Psoas muscle (tissue), 7 donors: ENCODE measurements at regions not wholly inside any gene's neighbourhood (a gene's known extent, or its start where the extent isn't known, plus 50 kb on each side); places are given as distances from the start of the nearest gene placed in this dataset.

Experiments used
- ATAC-seq, 4 donors: fragments of 200-7000 bp; cut with Tn5 transposase; one replicate each; pipeline ENCODE4 v1.9.1; 2020; ENCODE audit warnings: moderate library complexity in 3 of 4, mild to moderate bottlenecking in 2 of 4
- DNase-seq, 2 donors: peaks; one replicate each; pipeline ENCODE4 v3.0.0-alpha.2; 2020
- H3K27ac ChIP-seq: fragments of 200-600 bp; one replicate; pipeline ENCODE4 v1.8.0; 2022
- H3K27me3 ChIP-seq, 3 donors: fragments of 200-600 bp in 1 of 3; one replicate each; pipeline versions ENCODE4 v1.6.1 to v1.8.0; 2013 to 2022; ENCODE audit warnings: low read length in 2 of 3, mild to moderate bottlenecking in 2 of 3, moderate library complexity in 1 of 3; ENCODE audit not compliant: insufficient read depth in 3 of 3
- H3K36me3 ChIP-seq, 2 donors: fragments of 200-600 bp in 1 of 2; one replicate each; pipeline versions ENCODE4 v1.6.1 to v1.8.0; 2013 to 2022; ENCODE audit warnings: low read depth in 1 of 2, mild to moderate bottlenecking in 1 of 2, moderate library complexity in 1 of 2; ENCODE audit not compliant: insufficient read depth in 1 of 2
- H3K4me1 ChIP-seq: fragments of 200-600 bp; one replicate; pipeline ENCODE4 v1.8.0; 2022
- H3K4me3 ChIP-seq: fragments of 200-600 bp; one replicate; pipeline ENCODE4 v1.8.0; 2022; ENCODE audit warnings: mild to moderate bottlenecking
- H3K9me3 ChIP-seq: fragments of 200-600 bp; one replicate; pipeline ENCODE4 v1.8.0; 2022
- CTCF ChIP-seq: fragments of 200-600 bp; IDR thresholded peaks from one replicate; pipeline ENCODE4 v1.8.0; 2022; ENCODE audit warnings: antibody characterized with exemption
- WGBS, 3 donors: extraction: QIAGEN DNeasy Blood & Tissue Kit; methylation state at CpG; one replicate each; pipeline versions ENCODE4 v1.1.6 to v1.1.7; 2013; 5-methylcytosine and 5-hydroxymethylcytosine counted together
- intact Hi-C, 2 donors: fragments of 100-400 bp; cut with DNase I; formaldehyde crosslinking; loops; one replicate each; pipeline versions ENCODE4 v1.11.0 to v1.14.2; 2022
- donor health status: healthy with polysubstance abuse.
- donor health status: DM: no; HTN: no; CAD: no; lungs with moderate emphysema.
- donor health status: Bipolar disorder and iron deficiency.
- donor health status: healthy.
- donor health status: DM: yes; HTN: yes; CAD: no.
- donor health status: DM: no; HTN: no; CAD: no.
- donor health status: DM: yes; HTN: yes; CAD: no.

- ATAC-seq: peak in 3 of 4 donors; percentile 5 to 19 (median 8)
- DNase-seq: no peak
- Histone ChIP-seq H3K9me3 (no peaks in the 10 kb centered on the region), H3K27me3 (no peaks in the 10 kb centered on the region), H3K4me3 (no peak overlapping the region), H3K36me3 (peaks cover 11 to 100% of the 10 kb centered on the region in 2 donors), H3K27ac (no peak overlapping the region), H3K4me1 (no peaks in the 10 kb centered on the region)
- TF ChIP-seq CTCF: no peak
- 59 to 70% (median 64%) methylated on average over 6 of the region's 6 CpGs for WGBS, 3 donors
- intact Hi-C loops: no loop called here
These were observed 134.1 kb upstream of the KLF14 start for GRCh38 chr7:130868139-130868538.

- H3K4me3 ChIP-seq: no peak overlapping the region
- H3K4me1 ChIP-seq: no peaks in the 10 kb centered on the region
- no peaks in the 10 kb centered on the region for H3K9me3 ChIP-seq
- TF ChIP-seq CTCF: no peak
- H3K36me3 ChIP-seq: peaks cover 14 to 100% of the 10 kb centered on the region in 2 donors
- 89 to 92% (median 90%) methylated on average over 3 of the region's 3 CpGs for WGBS, 3 donors
- no peak overlapping the region for H3K27ac ChIP-seq
- no peak for DNase-seq
- ATAC-seq: no peak
- intact Hi-C loops: no loop called here
- no peaks in the 10 kb centered on the region for H3K27me3 ChIP-seq
These were observed 135.9 kb upstream of the KLF14 start for GRCh38 chr7:130869918-130870317.

- no peaks in the 10 kb centered on the region for H3K27me3 ChIP-seq
- peak overlapping the region; percentile 2 for H3K27ac ChIP-seq
- intact Hi-C loops: no loop called here
- DNase-seq (no peak), ATAC-seq (peak; percentile 3 to 6 (median 4))
- H3K4me1 ChIP-seq: peaks cover 17% of the 10 kb centered on the region
- H3K4me3 ChIP-seq: no peak overlapping the region
- 65 to 87% (median 73%) methylated on average over 6 of the region's 6 CpGs for WGBS, 3 donors
- peaks cover 3 to 100% of the 10 kb centered on the region in 2 donors for H3K36me3 ChIP-seq
- TF ChIP-seq CTCF: no peak
- H3K9me3 ChIP-seq: no peaks in the 10 kb centered on the region
These were observed 138.3 kb upstream of the KLF14 start for GRCh38 chr7:130872341-130872740.

- ATAC-seq: peak; percentile 7 to 20 (median 8)
- TF ChIP-seq CTCF: no peak
- no peaks in the 10 kb centered on the region for H3K9me3 ChIP-seq
- DNase-seq: no peak
- H3K27ac ChIP-seq: peak overlapping the region; percentile 2
- H3K27me3 ChIP-seq: no peaks in the 10 kb centered on the region
- H3K4me1 ChIP-seq: peaks cover 17% of the 10 kb centered on the region
- intact Hi-C loops: no loop called here
- H3K4me3 ChIP-seq: no peak overlapping the region
- H3K36me3 ChIP-seq: peaks cover 3 to 100% of the 10 kb centered on the region in 2 donors
- WGBS, 3 donors: 66 to 78% (median 68%) methylated on average over 8 of the region's 8 CpGs
These were observed 138.9 kb upstream of the KLF14 start for GRCh38 chr7:130872756-130873448.
